ENCODE measurements at regions not wholly inside any gene's neighbourhood (a gene's known extent, or its start where the extent isn't known, plus 50 kb on each side); places are given as distances from the start of the nearest gene placed in this dataset.

DNA sequence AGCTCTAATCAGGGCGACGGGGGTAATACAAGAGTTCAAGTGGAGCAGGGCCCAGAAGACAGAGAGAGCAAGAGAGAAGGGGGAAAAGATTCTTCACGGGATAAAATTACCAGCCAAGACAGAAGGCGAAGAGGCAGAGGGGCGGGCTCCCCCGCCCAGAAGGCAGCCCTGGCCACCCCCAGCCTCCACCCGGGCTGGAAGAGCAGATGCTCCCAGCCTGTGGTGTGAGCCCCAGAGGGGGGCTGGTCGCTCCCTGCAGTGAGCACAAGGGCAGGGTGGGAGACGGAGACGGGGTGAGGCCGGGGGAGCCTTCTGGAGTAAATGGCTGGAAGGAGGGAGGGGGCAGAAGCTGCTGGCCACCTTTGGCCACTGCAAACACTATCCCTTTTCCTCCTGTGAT is 1035.6 kb downstream of the VRK1 start:
- ATAC-seq (ENCODE audit: insufficient number of reproducible peaks, low FRiP score, low read depth) (no peak), DNase-seq (ENCODE audit: low spot score) (no peak)
- no peaks in the 10 kb centered on the region for H3K27me3 ChIP-seq (replicated peaks; ENCODE audit: insufficient read depth)
- H3K4me1 ChIP-seq (ENCODE audit: control insufficient read depth in 1 of 2, low read depth in 2 of 2), result no peaks in the 10 kb centered on the region
- H3K27ac ChIP-seq, result no peak overlapping the region
- no peaks in the 10 kb centered on the region for H3K9me3 ChIP-seq
- TF ChIP-seq, protein P1, sequence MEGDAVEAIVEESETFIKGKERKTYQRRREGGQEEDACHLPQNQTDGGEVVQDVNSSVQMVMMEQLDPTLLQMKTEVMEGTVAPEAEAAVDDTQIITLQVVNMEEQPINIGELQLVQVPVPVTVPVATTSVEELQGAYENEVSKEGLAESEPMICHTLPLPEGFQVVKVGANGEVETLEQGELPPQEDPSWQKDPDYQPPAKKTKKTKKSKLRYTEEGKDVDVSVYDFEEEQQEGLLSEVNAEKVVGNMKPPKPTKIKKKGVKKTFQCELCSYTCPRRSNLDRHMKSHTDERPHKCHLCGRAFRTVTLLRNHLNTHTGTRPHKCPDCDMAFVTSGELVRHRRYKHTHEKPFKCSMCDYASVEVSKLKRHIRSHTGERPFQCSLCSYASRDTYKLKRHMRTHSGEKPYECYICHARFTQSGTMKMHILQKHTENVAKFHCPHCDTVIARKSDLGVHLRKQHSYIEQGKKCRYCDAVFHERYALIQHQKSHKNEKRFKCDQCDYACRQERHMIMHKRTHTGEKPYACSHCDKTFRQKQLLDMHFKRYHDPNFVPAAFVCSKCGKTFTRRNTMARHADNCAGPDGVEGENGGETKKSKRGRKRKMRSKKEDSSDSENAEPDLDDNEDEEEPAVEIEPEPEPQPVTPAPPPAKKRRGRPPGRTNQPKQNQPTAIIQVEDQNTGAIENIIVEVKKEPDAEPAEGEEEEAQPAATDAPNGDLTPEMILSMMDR (IDR thresholded peaks at IDR 0.05), result no peak
- H3K36me3 ChIP-seq, result no peaks in the 10 kb centered on the region
- H3K4me3 ChIP-seq, result no peak overlapping the region

DNA sequence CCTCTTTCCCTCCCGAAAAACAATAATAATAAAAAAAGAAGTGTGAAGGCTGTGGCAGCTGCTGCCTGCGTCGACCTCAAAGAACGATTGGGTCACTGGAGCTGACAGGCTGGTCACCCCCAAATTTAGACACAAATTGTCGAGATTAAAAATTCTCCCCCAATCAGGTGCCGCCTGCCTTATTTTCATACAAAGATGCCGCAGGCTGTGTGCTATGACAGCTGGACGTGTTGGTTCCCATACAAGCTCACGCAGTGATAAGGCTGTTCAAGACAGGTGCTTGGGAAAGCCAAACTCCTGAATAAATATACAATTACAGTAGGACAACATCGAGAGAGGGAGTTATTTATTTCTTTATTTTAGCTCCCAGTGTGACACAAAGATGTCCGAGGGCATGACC is 1041.8 kb downstream of the VRK1 start:
- no peak for ATAC-seq (ENCODE audit: insufficient number of reproducible peaks, low FRiP score, low read depth)
- H3K4me3 ChIP-seq, result no peak overlapping the region
- H3K36me3 ChIP-seq, result no peaks in the 10 kb centered on the region
- no peaks in the 10 kb centered on the region for H3K9me3 ChIP-seq
- no peaks in the 10 kb centered on the region for H3K4me1 ChIP-seq (ENCODE audit: control insufficient read depth in 1 of 2, low read depth in 2 of 2)
- DNase-seq (ENCODE audit: low spot score), result no peak
- H3K27ac ChIP-seq, result no peak overlapping the region
- TF ChIP-seq, protein P1 (IDR thresholded peaks at IDR 0.05), result no peak
- no peaks in the 10 kb centered on the region for H3K27me3 ChIP-seq (replicated peaks; ENCODE audit: insufficient read depth)

DNA sequence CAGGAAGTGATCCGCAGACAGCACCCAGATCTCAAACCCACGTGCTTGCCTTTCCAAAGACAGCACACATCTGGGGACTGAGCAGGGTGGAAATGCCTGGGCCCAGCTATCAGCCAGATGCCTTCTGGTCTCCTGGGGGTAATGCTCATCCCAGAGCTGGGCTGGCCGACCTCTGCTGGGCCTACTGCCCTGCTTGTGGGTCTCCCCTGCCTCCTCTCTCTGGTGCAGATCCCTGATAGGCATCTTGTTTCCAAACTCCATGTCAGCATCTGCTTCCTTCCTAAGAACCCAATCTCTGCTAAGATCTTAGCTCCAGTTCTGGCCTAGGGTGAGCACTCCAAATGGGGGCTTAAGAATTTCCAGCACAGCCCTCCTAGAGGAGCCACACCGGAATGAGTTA is 1043.0 kb downstream of the VRK1 start:
- no peak overlapping the region for H3K4me3 ChIP-seq
- TF ChIP-seq, protein P1 (IDR thresholded peaks at IDR 0.05), result no peak
- ATAC-seq (ENCODE audit: insufficient number of reproducible peaks, low FRiP score, low read depth) (no peak), DNase-seq (ENCODE audit: low spot score) (no peak)
- no peaks in the 10 kb centered on the region for H3K27me3 ChIP-seq (replicated peaks; ENCODE audit: insufficient read depth)
- H3K27ac ChIP-seq, result no peak overlapping the region
- no peaks in the 10 kb centered on the region for H3K4me1 ChIP-seq (ENCODE audit: control insufficient read depth in 1 of 2, low read depth in 2 of 2)
- H3K9me3 ChIP-seq, result no peaks in the 10 kb centered on the region
- no peaks in the 10 kb centered on the region for H3K36me3 ChIP-seq

DNA sequence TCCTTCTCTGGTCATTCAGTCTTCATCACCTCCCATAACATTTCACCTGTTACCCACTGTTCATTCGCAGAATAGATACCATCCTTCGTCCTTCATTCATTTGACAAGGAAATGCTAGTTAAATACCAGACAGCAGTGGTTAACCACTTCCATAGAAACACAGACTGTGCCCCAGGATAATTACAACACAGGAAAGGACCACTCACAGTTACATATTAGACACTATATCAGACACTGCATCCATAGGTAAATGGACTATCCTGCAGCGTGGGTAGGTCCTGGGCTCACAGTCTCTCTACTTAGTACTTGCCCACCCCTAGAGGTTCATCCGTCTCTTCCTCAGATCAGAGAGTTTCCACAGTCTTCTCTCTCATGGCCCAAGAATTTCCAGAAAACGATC is 1044.6 kb downstream of the VRK1 start:
- Histone ChIP-seq H3K27ac (no peak overlapping the region), H3K9me3 (no peaks in the 10 kb centered on the region), H3K36me3 (no peaks in the 10 kb centered on the region), H3K4me1 (ENCODE audit: control insufficient read depth in 1 of 2, low read depth in 2 of 2) (no peaks in the 10 kb centered on the region), H3K4me3 (no peak overlapping the region), H3K27me3 (replicated peaks; ENCODE audit: insufficient read depth) (no peaks in the 10 kb centered on the region)
- DNase-seq (ENCODE audit: low spot score) (no peak), ATAC-seq (ENCODE audit: insufficient number of reproducible peaks, low FRiP score, low read depth) (no peak)
- TF ChIP-seq, protein P1 (IDR thresholded peaks at IDR 0.05), result no peak

DNA sequence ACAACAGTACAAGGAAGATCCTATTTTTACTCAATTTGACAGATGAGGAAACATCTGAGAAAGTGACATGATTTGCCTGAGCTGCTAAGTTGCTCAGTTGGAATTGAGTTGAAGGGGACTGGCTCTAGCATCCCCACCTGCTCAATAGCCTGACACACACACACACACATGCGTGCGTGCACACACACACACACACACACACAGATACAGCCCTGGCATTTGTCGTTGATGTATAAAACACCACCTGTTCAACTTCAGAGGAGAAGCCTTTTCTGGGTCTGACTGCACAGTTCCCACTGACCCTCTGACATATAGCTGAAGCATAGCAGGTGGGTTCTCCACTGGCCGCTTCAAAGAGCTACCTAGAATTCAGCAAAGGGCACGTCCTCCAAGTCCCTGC is 1045.9 kb downstream of the VRK1 start:
- Histone ChIP-seq H3K36me3 (no peaks in the 10 kb centered on the region), H3K9me3 (no peaks in the 10 kb centered on the region), H3K4me1 (ENCODE audit: control insufficient read depth in 1 of 2, low read depth in 2 of 2) (no peaks in the 10 kb centered on the region), H3K27me3 (replicated peaks; ENCODE audit: insufficient read depth) (no peaks in the 10 kb centered on the region), H3K27ac (no peak overlapping the region), H3K4me3 (no peak overlapping the region)
- DNase-seq (ENCODE audit: low spot score) (no peak), ATAC-seq (ENCODE audit: insufficient number of reproducible peaks, low FRiP score, low read depth) (no peak)
- TF ChIP-seq, protein P1 (IDR thresholded peaks at IDR 0.05), result no peak
